Endothelial cell of umbilical vein (primary cell): ENCODE measurements at regions not wholly inside any gene's neighbourhood (a gene's known extent, or its start where the extent isn't known, plus 50 kb on each side); places are given as distances from the start of the nearest gene placed in this dataset.

Source experiments
- BruUV-seq: library from RNA; stranded (reverse); fragments of 400-500 nt; replicated peaks from 2 replicates; lab custom pipeline; 2021; lab: Mats Ljungman, UMichigan
- CTCF ChIA-PET: fragments of 300-600, 350-600 bp; sonication (Branson Sonifier 250); formaldehyde crosslinking; loops from one replicate; lab custom pipeline; 2021; ENCODE audit warnings: antibody characterized with exemption, inconsistent platforms; lab: Charles Lee
- POLR2A ChIA-PET: fragments of 300-600, 350-600 bp; sonication (Branson Sonifier 250); formaldehyde crosslinking; loops from one replicate; lab custom pipeline; 2021; ENCODE audit warnings: antibody characterized with exemption, inconsistent platforms; lab: Charles Lee
- DNase-seq: peaks from one replicate; pipeline ENCODE4 v3.0.0-alpha.2; 2011; ENCODE audit warnings: low read depth, low spot score
- FAIRE-seq: peaks from 2 replicates; lab custom pipeline; 2011; peaks lifted over from hg19 to GRCh38; lab: Jason Lieb, UNC
- H2AFZ ChIP-seq: 2 replicates; pipeline ENCODE4 v1.6.0; 2012; ENCODE audit warnings: low read depth, low read length, control low read depth, inconsistent platforms
- H3K27ac ChIP-seq: 2 replicates; pipeline ENCODE4 v1.5.1; 2011; ENCODE audit warnings: low read depth, mild to moderate bottlenecking, control low read depth, low read length, moderate library complexity; ENCODE audit not compliant: insufficient read depth
- H3K27me3 ChIP-seq, 2 experiments: 2 replicates each; pipeline versions ENCODE4 v1.6.0 to v1.6.1; 2011; ENCODE audit warnings: low read length in 2 of 2, mixed read lengths in 1 of 2; ENCODE audit not compliant: control insufficient read depth in 2 of 2, insufficient read depth in 2 of 2
- H3K36me3 ChIP-seq, 2 experiments: 2 replicates in 1 of 2; 3 replicates in 1 of 2; pipeline ENCODE4 v1.5.1; 2011; ENCODE audit warnings: low read length in 2 of 2, mild to moderate bottlenecking in 1 of 2, moderate library complexity in 1 of 2; ENCODE audit not compliant: control insufficient read depth in 2 of 2, insufficient read depth in 2 of 2; ENCODE audit errors: extremely low read depth in 1 of 2
- H3K4me1 ChIP-seq: 3 replicates; pipeline ENCODE4 v1.5.1; 2011; ENCODE audit warnings: mild to moderate bottlenecking, low read length; ENCODE audit not compliant: control insufficient read depth, insufficient read depth; ENCODE audit errors: extremely low read depth
- H3K4me2 ChIP-seq: 2 replicates; pipeline ENCODE4 v1.6.1; 2011; ENCODE audit warnings: low read length, control low read depth, mixed read lengths; ENCODE audit not compliant: insufficient read depth
- H3K4me3 ChIP-seq, 3 experiments: fragments of 200-600 bp in 1 of 3; sonication (generic), shearing (Covaris generic) in 1 of 3; replicated peaks in 1 of 3; 2 replicates each; pipeline ENCODE4 v1.5.1; 2011 to 2016; ENCODE audit warnings: control low read depth in 3 of 3, low read length in 3 of 3, mild to moderate bottlenecking in 2 of 3, inconsistent platforms in 1 of 3, low read depth in 1 of 3, moderate library complexity in 1 of 3; ENCODE audit not compliant: insufficient read depth in 1 of 3
- H3K79me2 ChIP-seq: 2 replicates; pipeline ENCODE4 v1.6.0; 2012; ENCODE audit warnings: low read length, inconsistent platforms; ENCODE audit not compliant: control insufficient read depth, insufficient read depth
- H3K9ac ChIP-seq: replicated peaks from 2 replicates; pipeline ENCODE3; 2011; ENCODE audit warnings: low read length, control low read depth; ENCODE audit not compliant: insufficient read depth; ENCODE audit errors: extremely low read depth
- H3K9me1 ChIP-seq: replicated peaks from 3 replicates; pipeline ENCODE4 v1.6.0; 2011; ENCODE audit warnings: mild to moderate bottlenecking, low read length; ENCODE audit not compliant: control insufficient read depth, insufficient read depth; ENCODE audit errors: extremely low read depth
- H3K9me3 ChIP-seq: replicated peaks from 2 replicates; pipeline ENCODE4 v1.5.1; 2012; ENCODE audit warnings: low read length, inconsistent platforms; ENCODE audit not compliant: control insufficient read depth, insufficient read depth
- H4K20me1 ChIP-seq: replicated peaks from 2 replicates; pipeline ENCODE3; 2011; ENCODE audit warnings: mild to moderate bottlenecking, low read length; ENCODE audit not compliant: control insufficient read depth, insufficient read depth; ENCODE audit errors: extremely low read depth
- CTCF ChIP-seq, 2 donors: IDR thresholded peaks; 1 replicate in 1 of 2; 2 replicates in 1 of 2; pipeline ENCODE4 v1.5.1; 2011; ENCODE audit warnings: low read length in 2 of 2, mild to moderate bottlenecking in 2 of 2, moderate library complexity in 2 of 2, control low read depth in 1 of 2, inconsistent platforms in 1 of 2, low read depth in 1 of 2; ENCODE audit not compliant: insufficient read depth in 1 of 2; ENCODE audit errors: extremely low read depth in 1 of 2
- EZH2 ChIP-seq: IDR thresholded peaks from 2 replicates; pipeline ENCODE4 v1.6.1; 2012; ENCODE audit warnings: borderline replicate concordance, low read depth, mild to moderate bottlenecking, moderate library complexity, low read length, inconsistent platforms; ENCODE audit not compliant: severe bottlenecking
- FOS ChIP-seq: IDR thresholded peaks from 2 replicates; pipeline ENCODE4 v1.6.1; 2011; ENCODE audit warnings: mild to moderate bottlenecking, low read length, moderate library complexity, borderline replicate concordance; ENCODE audit not compliant: insufficient read depth
- JUN ChIP-seq: IDR thresholded peaks from 2 replicates; pipeline ENCODE4 v1.6.1; 2011; ENCODE audit warnings: borderline replicate concordance, low read depth; ENCODE audit not compliant: insufficient read length, insufficient read depth
- dilution Hi-C: fragments of 300-500 bp; cut with MboI; formaldehyde crosslinking; loops from one replicate; pipeline ENCODE4 v1.15.0; 2019; ENCODE audit warnings: low sequenced_read_pairs; ENCODE audit not compliant: extremely low pct_ligation_motif_present
- intact Hi-C: fragments of 100-400 bp; cut with micrococcal nuclease; formaldehyde crosslinking; loops from one replicate; pipeline ENCODE4 v1.10.0; 2022
- TF ChIP-seq, protein P1 (sequence below): IDR thresholded peaks from 2 replicates; pipeline ENCODE4 v1.6.1; 2011; ENCODE audit not compliant: insufficient read depth, insufficient read length

- DNase-seq (no peak), FAIRE-seq (no peak)
- Histone ChIP-seq H3K27ac (no peak overlapping the region), H3K36me3 (no peaks in the 10 kb centered on the region), H3K9me3 (no peaks in the 10 kb centered on the region), H3K9ac (no peak overlapping the region), H2AFZ (no peak overlapping the region), H3K4me2 (no peak overlapping the region), H3K4me1 (peaks cover 8% of the 10 kb centered on the region), H3K79me2 (no peaks in the 10 kb centered on the region), H3K4me3 (no peak overlapping the region), H3K27me3 (no peaks in the 10 kb centered on the region), H4K20me1 (no peaks in the 10 kb centered on the region), H3K9me1 (no peaks in the 10 kb centered on the region)
- no TSS peak for BruUV-seq
- dilution Hi-C loops (no loop called here), intact Hi-C loops (no loop called here)
- POLR2A ChIA-PET, result no interaction called here
- CTCF ChIA-PET, result interaction anchor here (0.9 kb wide), 3 partner anchors 10 to 121 kb away, joined by 3 read pairs; no protein-coding TSS in a partner anchor
- TF ChIP-seq CTCF (IDR thresholded peaks at IDR 0.05; ENCODE audit: extremely low read depth in 1 of 2, insufficient read depth in 1 of 2, low read depth in 1 of 2, low read length in 2 of 2) (no peak), FOS (no peak), JUN (no peak), EZH2 (no peak)
These were observed 155.9 kb upstream of the ZNF217 start for GRCh38 chr20:53749499-53749898.

GRCh38 chr20:53748821-53749421, 155.3 kb upstream of the ZNF217 start:
- FAIRE-seq (no peak), DNase-seq (no peak)
- no peaks in the 10 kb centered on the region for H3K79me2 ChIP-seq
- ChIA-PET POLR2A (no interaction called here), CTCF (interaction anchor here (0.9 kb wide), 3 partner anchors 10 to 122 kb away, joined by 3 read pairs; no protein-coding TSS in a partner anchor)
- H2AFZ ChIP-seq, result no peak overlapping the region
- peaks cover 8% of the 10 kb centered on the region for H3K4me1 ChIP-seq
- dilution Hi-C loops, result no loop called here
- no peak overlapping the region for H3K4me2 ChIP-seq
- H3K36me3 ChIP-seq, result no peaks in the 10 kb centered on the region
- H3K9me1 ChIP-seq, result no peaks in the 10 kb centered on the region
- BruUV-seq, result no TSS peak
- no peaks in the 10 kb centered on the region for H4K20me1 ChIP-seq
- no peak overlapping the region for H3K27ac ChIP-seq
- TF ChIP-seq FOS (no peak), JUN (no peak)
- TF ChIP-seq, protein P1, sequence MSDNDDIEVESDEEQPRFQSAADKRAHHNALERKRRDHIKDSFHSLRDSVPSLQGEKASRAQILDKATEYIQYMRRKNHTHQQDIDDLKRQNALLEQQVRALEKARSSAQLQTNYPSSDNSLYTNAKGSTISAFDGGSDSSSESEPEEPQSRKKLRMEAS, result no peak
- no peaks in the 10 kb centered on the region for H3K27me3 ChIP-seq
- H3K9ac ChIP-seq, result no peak overlapping the region
- intact Hi-C loops, result no loop called here
- H3K4me3 ChIP-seq, result no peak overlapping the region
- no peaks in the 10 kb centered on the region for H3K9me3 ChIP-seq
